H1 (cell line): ENCODE measurements at regions not wholly inside any gene's neighbourhood (a gene's known extent, or its start where the extent isn't known, plus 50 kb on each side); places are given as distances from the start of the nearest gene placed in this dataset.

Experiments
- CTCF ChIA-PET: fragments of 300-600 bp; sonication (Branson Sonifier 250); formaldehyde crosslinking; loops from one replicate; lab custom pipeline; 2021; ENCODE audit not compliant: partially characterized antibody; lab: Charles Lee
- POLR2A ChIA-PET: fragments of 300-600 bp; sonication (Branson Sonifier 250); formaldehyde crosslinking; loops from one replicate; lab custom pipeline; 2021; ENCODE audit warnings: inconsistent platforms; ENCODE audit not compliant: partially characterized antibody; lab: Charles Lee
- DNase-seq, 2 experiments: peaks; one replicate each; pipeline versions ENCODE4 v3.0.0 to v3.0.0-alpha.2; 2010 to 2022; ENCODE audit warnings: low spot score in 2 of 2, low read depth in 1 of 2, mixed read lengths in 1 of 2
- FAIRE-seq: peaks from 2 replicates; lab custom pipeline; 2011; peaks lifted over from hg19 to GRCh38; lab: Jason Lieb, UNC
- H2AFZ ChIP-seq: 2 replicates; pipeline ENCODE4 v1.8.1; 2012; ENCODE audit warnings: low read length, inconsistent platforms
- H2AK5ac ChIP-seq: 2 replicates; pipeline ENCODE4 v1.6.1; 2013; ENCODE audit warnings: low read depth, low read length
- H2BK120ac ChIP-seq: replicated peaks from 2 replicates; pipeline ENCODE3; 2013; ENCODE audit warnings: low read depth, low read length, inconsistent platforms
- H2BK12ac ChIP-seq: 2 replicates; pipeline ENCODE4 v1.6.1; 2013; ENCODE audit warnings: low read depth, low read length
- H2BK15ac ChIP-seq: 2 replicates; pipeline ENCODE4 v1.6.1; 2013; ENCODE audit warnings: low read length
- H2BK20ac ChIP-seq: 2 replicates; pipeline ENCODE4 v1.6.1; 2013; ENCODE audit warnings: low read length
- H2BK5ac ChIP-seq: 2 replicates; pipeline ENCODE4 v1.6.1; 2013; ENCODE audit warnings: low read depth, low read length
- H3K14ac ChIP-seq: 2 replicates; pipeline ENCODE4 v1.6.1; 2013; ENCODE audit warnings: inconsistent platforms; ENCODE audit not compliant: insufficient read length
- H3K18ac ChIP-seq: 2 replicates; pipeline ENCODE4 v1.6.1; 2013; ENCODE audit warnings: low read length; ENCODE audit errors: extremely low read depth
- H3K23ac ChIP-seq: 2 replicates; pipeline ENCODE4 v1.6.1; 2013; ENCODE audit warnings: inconsistent platforms; ENCODE audit not compliant: insufficient read length
- H3K23me2 ChIP-seq: 2 replicates; pipeline ENCODE4 v1.6.1; 2013; ENCODE audit warnings: low read depth, low read length
- H3K27ac ChIP-seq: 2 replicates; pipeline ENCODE4 v1.6.1; 2011; ENCODE audit warnings: low read depth, low read length, inconsistent platforms
- H3K27me3 ChIP-seq, 4 experiments: replicated peaks in 1 of 4; 1 replicate in 1 of 4; 2 replicates in 3 of 4; pipeline versions ENCODE4 v1.6.1 to v1.8.1; 2011 to 2013; ENCODE audit warnings: low read length in 3 of 4, mild to moderate bottlenecking in 3 of 4, inconsistent platforms in 2 of 4, mixed read lengths in 2 of 4, moderate library complexity in 1 of 4; ENCODE audit not compliant: control insufficient read depth in 3 of 4, insufficient read depth in 3 of 4; ENCODE audit errors: extremely low read depth in 1 of 4
- H3K36me3 ChIP-seq, 4 experiments: 2 replicates each; pipeline versions ENCODE4 v1.6.1 to v1.8.1; 2011 to 2013; ENCODE audit warnings: mild to moderate bottlenecking in 4 of 4, low read length in 3 of 4, moderate library complexity in 2 of 4, control low read depth in 1 of 4, inconsistent platforms in 1 of 4; ENCODE audit not compliant: insufficient read depth in 4 of 4, control insufficient read depth in 2 of 4
- H3K4ac ChIP-seq: replicated peaks from 2 replicates; pipeline ENCODE3; 2013; ENCODE audit warnings: low read length, low read depth, mixed read lengths, inconsistent platforms; ENCODE audit not compliant: insufficient read length
- H3K4me1 ChIP-seq, 4 experiments: replicated peaks in 1 of 4; 1 replicate in 1 of 4; 2 replicates in 3 of 4; pipeline versions ENCODE4 v1.6.1 to v1.8.1; 2011 to 2013; ENCODE audit warnings: low read length in 3 of 4, inconsistent platforms in 2 of 4, mixed read lengths in 1 of 4; ENCODE audit not compliant: insufficient read depth in 4 of 4, control insufficient read depth in 3 of 4
- H3K4me2 ChIP-seq, 2 experiments: 2 replicates each; pipeline versions ENCODE4 v1.6.1 to v1.8.1; 2011 to 2013; ENCODE audit warnings: low read depth in 2 of 2, low read length in 2 of 2, control low read depth in 1 of 2, inconsistent platforms in 1 of 2, mild to moderate bottlenecking in 1 of 2; ENCODE audit not compliant: insufficient read depth in 1 of 2
- H3K4me3 ChIP-seq, 4 experiments: fragments of 200-600, 300-600 bp in 1 of 4; sonication (generic), shearing (Covaris generic), sonication (Bioruptor Twin) in 1 of 4; 2 replicates each; pipeline versions ENCODE4 v1.5.1 to v1.8.1; 2011 to 2016; ENCODE audit warnings: low read length in 4 of 4, low read depth in 3 of 4, control low read depth in 2 of 4, inconsistent platforms in 2 of 4, mild to moderate bottlenecking in 2 of 4, mixed read lengths in 1 of 4, moderate library complexity in 1 of 4; ENCODE audit not compliant: insufficient read depth in 2 of 4; ENCODE audit errors: extremely low read depth in 1 of 4
- H3K56ac ChIP-seq: replicated peaks from 2 replicates; pipeline ENCODE3; 2013; ENCODE audit warnings: low read depth, mild to moderate bottlenecking, mixed read lengths, low read length, inconsistent platforms; ENCODE audit not compliant: insufficient read length
- H3K79me1 ChIP-seq: 2 replicates; pipeline ENCODE4 v1.6.1; 2013; ENCODE audit warnings: low read depth, low read length, control low read depth
- H3K79me2 ChIP-seq, 2 experiments: 2 replicates each; pipeline versions ENCODE4 v1.6.1 to v1.8.1; 2012 to 2013; ENCODE audit warnings: low read length in 2 of 2, mild to moderate bottlenecking in 2 of 2, inconsistent platforms in 1 of 2; ENCODE audit not compliant: insufficient read depth in 2 of 2, control insufficient read depth in 1 of 2
- H3K9ac ChIP-seq, 4 experiments: replicated peaks in 1 of 4; 1 replicate in 1 of 4; 2 replicates in 3 of 4; pipeline versions ENCODE4 v1.6.1 to v1.8.1; 2011 to 2013; ENCODE audit warnings: low read depth in 3 of 4, low read length in 3 of 4, control low read depth in 2 of 4, mild to moderate bottlenecking in 2 of 4, moderate library complexity in 2 of 4, inconsistent platforms in 1 of 4; ENCODE audit errors: extremely low read depth in 1 of 4
- H3K9me3 ChIP-seq, 2 experiments: 2 replicates each; pipeline versions ENCODE4 v1.6.1 to v1.8.1; 2012 to 2013; ENCODE audit warnings: mild to moderate bottlenecking in 2 of 2, moderate library complexity in 2 of 2, control low read depth in 1 of 2, inconsistent platforms in 1 of 2, low read depth in 1 of 2, low read length in 1 of 2, mixed read lengths in 1 of 2; ENCODE audit not compliant: insufficient read depth in 2 of 2
- H4K20me1 ChIP-seq, 2 experiments: replicated peaks in 1 of 2; 2 replicates each; pipeline versions ENCODE3 to v1.8.1; 2011 to 2013; ENCODE audit warnings: inconsistent platforms in 2 of 2, low read length in 2 of 2, mild to moderate bottlenecking in 1 of 2; ENCODE audit not compliant: insufficient read depth in 2 of 2, control insufficient read depth in 1 of 2
- H4K5ac ChIP-seq: 2 replicates; pipeline ENCODE4 v1.6.1; 2013; ENCODE audit warnings: low read length, low read depth, mixed read lengths, inconsistent platforms; ENCODE audit not compliant: insufficient read length
- H4K8ac ChIP-seq: 2 replicates; pipeline ENCODE4 v1.8.0; 2013; ENCODE audit warnings: mild to moderate bottlenecking, moderate library complexity, low read length, inconsistent platforms; ENCODE audit not compliant: insufficient read depth; ENCODE audit errors: extremely low read depth
- H4K91ac ChIP-seq: replicated peaks from 2 replicates; pipeline ENCODE3; 2013; ENCODE audit warnings: low read length, mixed read lengths, inconsistent platforms; ENCODE audit not compliant: insufficient read length
- CBX8 ChIP-seq: fragments of 300-800, 300-1000 bp; sonication (generic); IDR thresholded peaks from 2 replicates; pipeline ENCODE4 v1.7.1; 2016; ENCODE audit warnings: low read depth, low read length, borderline replicate concordance
- CEBPB ChIP-seq: IDR thresholded peaks from 2 replicates; pipeline ENCODE4 v1.6.1; 2012; ENCODE audit warnings: low read depth, low read length
- CTCF ChIP-seq, 3 experiments: IDR thresholded peaks; 1 replicate in 2 of 3; 2 replicates in 1 of 3; pipeline versions ENCODE4 v1.5.1 to v1.6.1; 2011; ENCODE audit warnings: low read length in 3 of 3, mild to moderate bottlenecking in 3 of 3, inconsistent platforms in 2 of 3, low read depth in 1 of 3, moderate library complexity in 1 of 3; ENCODE audit not compliant: insufficient read depth in 1 of 3; ENCODE audit errors: control extremely low read depth in 1 of 3
- GTF2F1 ChIP-seq: IDR thresholded peaks from 2 replicates; pipeline ENCODE4 v1.6.1; 2012; ENCODE audit warnings: low read depth, low read length, improper control_type of control experiment, borderline replicate concordance
- HDAC2 ChIP-seq, 2 experiments: fragments of 300-600 bp in 1 of 2; sonication (generic) in 1 of 2; IDR thresholded peaks; 2 replicates each; pipeline ENCODE4 v1.6.1; 2011 to 2012; ENCODE audit warnings: low read depth in 2 of 2, low read length in 2 of 2, mild to moderate bottlenecking in 2 of 2, moderate library complexity in 2 of 2, borderline replicate concordance in 1 of 2, inconsistent platforms in 1 of 2
- MAFK ChIP-seq: IDR thresholded peaks from 2 replicates; pipeline ENCODE4 v1.6.1; 2012; ENCODE audit warnings: low read depth, mild to moderate bottlenecking, improper control_type of control experiment, low read length
- MAX ChIP-seq: IDR thresholded peaks from 2 replicates; pipeline ENCODE4 v1.6.1; 2012; ENCODE audit warnings: inconsistent platforms
- RBBP5 ChIP-seq: IDR thresholded peaks from 2 replicates; pipeline ENCODE4 v1.7.1; 2012; ENCODE audit warnings: low read depth, mild to moderate bottlenecking, inconsistent platforms, low read length, moderate library complexity, borderline replicate concordance
- SP4 ChIP-seq: IDR thresholded peaks from 2 replicates; pipeline ENCODE4 v1.6.1; 2012; ENCODE audit warnings: low read length, inconsistent platforms
- SRF ChIP-seq: IDR thresholded peaks from 2 replicates; pipeline ENCODE4 v1.6.1; 2011; ENCODE audit warnings: mild to moderate bottlenecking, low read depth, low read length, moderate library complexity
- TAF7 ChIP-seq: optimal IDR thresholded peaks from 2 replicates; pipeline ENCODE3; 2011; ENCODE audit warnings: low read depth, mild to moderate bottlenecking, inconsistent platforms, low read length, moderate library complexity, borderline replicate concordance
- WGBS, 2 experiments: shearing (Covaris generic) in 1 of 2; methylation state at CpG; one replicate each; pipeline versions ENCODE4 v1.1.6 to v1.1.7; 2013 to 2015; ENCODE audit warnings: low lambda C conversion rate in 2 of 2, mixed read lengths in 2 of 2, inconsistent platforms in 1 of 2, low coverage in 1 of 2, missing lambda C conversion rate in 1 of 2; ENCODE audit not compliant: insufficient replicate concordance in 2 of 2, insufficient coverage in 1 of 2, insufficient read length in 1 of 2; ENCODE audit errors: extremely low coverage in 1 of 2, missing lambda C conversion rate in 1 of 2; 5-methylcytosine and 5-hydroxymethylcytosine counted together

GRCh38 chrX:39492497-39493162, 605.1 kb downstream of the BCOR start:
- Histone ChIP-seq H2AFZ (no peak overlapping the region), H3K4me1 (no peaks in the 10 kb centered on the region), H3K79me1 (no peaks in the 10 kb centered on the region), H3K23ac (no peak overlapping the region), H2BK15ac (no peak overlapping the region), H3K9ac (no peak overlapping the region), H4K91ac (no peak overlapping the region), H3K18ac (no peak overlapping the region), H3K4ac (no peak overlapping the region), H2BK12ac (no peak overlapping the region), H2AK5ac (no peak overlapping the region), H2BK120ac (no peak overlapping the region), H3K36me3 (no peaks in the 10 kb centered on the region), H3K4me3 (no peak overlapping the region), H3K9me3 (no peaks in the 10 kb centered on the region), H3K27ac (no peak overlapping the region), H3K14ac (no peak overlapping the region), H4K20me1 (no peaks in the 10 kb centered on the region), H3K79me2 (no peaks in the 10 kb centered on the region), H3K27me3 (no peaks in the 10 kb centered on the region), H4K5ac (no peak overlapping the region), H3K56ac (no peak overlapping the region), H3K23me2 (no peaks in the 10 kb centered on the region), H3K4me2 (no peak overlapping the region), H2BK5ac (no peak overlapping the region), H2BK20ac (no peak overlapping the region), H4K8ac (no peak overlapping the region)
- CTCF ChIA-PET: interaction anchor here (1.5 kb wide), 1 partner anchor 15 kb away, joined by 4 read pairs; no protein-coding TSS in a partner anchor
- WGBS, 2 experiments: 92% methylated on average over 5 of the region's 6 CpGs; no CpG with 5 or more reads in 1 of the 2 experiments
- no peak for DNase-seq
- POLR2A ChIA-PET: no interaction called here
- FAIRE-seq: no peak
- no peak for TF ChIP-seq RBBP5
- TF ChIP-seq SRF: no peak
- TF ChIP-seq CBX8: no peak
- TF ChIP-seq CEBPB: no peak
- TF ChIP-seq GTF2F1: no peak
- no peak for TF ChIP-seq MAX
- no peak for TF ChIP-seq MAFK
- TF ChIP-seq HDAC2 (IDR thresholded peaks at IDR 0.05; ENCODE audit: borderline replicate concordance in 1 of 2, low read depth in 2 of 2, low read length in 2 of 2): no peak
- no peak for TF ChIP-seq CTCF (IDR thresholded peaks at IDR 0.05; ENCODE audit: control extremely low read depth in 1 of 3, insufficient read depth in 1 of 3, low read depth in 1 of 3, low read length in 3 of 3)
- no peak for TF ChIP-seq TAF7
- TF ChIP-seq SP4: no peak
